K562 (cell line): ENCODE measurements at regions not wholly inside any gene's neighbourhood (a gene's known extent, or its start where the extent isn't known, plus 50 kb on each side); places are given as distances from the start of the nearest gene placed in this dataset.
A peak's percentile ranks its signal among the peaks of the same experiment; 100 is the strongest.

Experiments
- ATAC-seq: fragments of 200-7000 bp; cut with Tn5 transposase; 3 replicates; pipeline ENCODE4 v1.9.1; 2020; ENCODE audit warnings: moderate library complexity
- BruUV-seq: library from RNA; stranded (reverse); fragments of 400-500 nt; replicated peaks from 2 replicates; lab custom pipeline; 2021; lab: Mats Ljungman, UMichigan
- CTCF ChIA-PET: fragments of 300-600 bp; formaldehyde crosslinking; extraction: SDS; loops from one replicate; lab custom pipeline; 2021; ENCODE audit warnings: low intra/inter-chr PET ratio; lab: Yijun Ruan, JAX
- POLR2A ChIA-PET: fragments of 300-600, 350-650 bp; sonication (Branson Sonifier 250); formaldehyde crosslinking; extraction: SDS; loops from one replicate; lab custom pipeline; 2021; ENCODE audit warnings: antibody characterized with exemption, inconsistent platforms; lab: Yijun Ruan, JAX
- DNase-seq, 4 experiments: peaks; one replicate each; pipeline versions ENCODE4 v3.0.0 to v3.0.0-alpha.2; 2011 to 2018; ENCODE audit warnings: low spot score in 3 of 4, mixed read lengths in 3 of 4; ENCODE audit errors: extremely low read depth in 1 of 4
- FAIRE-seq: peaks from 2 replicates; lab custom pipeline; 2011; peaks lifted over from hg19 to GRCh38; lab: Jason Lieb, UNC
- H2AFZ ChIP-seq: 2 replicates; pipeline ENCODE4 v1.6.0; 2011; ENCODE audit warnings: low read depth, low read length, control low read depth, inconsistent platforms
- H3K27ac ChIP-seq: fragments of 200-600 bp; 3 replicates; pipeline ENCODE4 v1.8.0; 2011; ENCODE audit warnings: low read depth, mild to moderate bottlenecking, control low read depth, inconsistent platforms, low read length, moderate library complexity, mixed read lengths; ENCODE audit errors: extremely low read depth
- H3K27me3 ChIP-seq, 2 experiments: fragments of 300-600 bp in 1 of 2; 2 replicates in 1 of 2; 3 replicates in 1 of 2; pipeline versions ENCODE4 v1.6.0 to v1.8.0; 2011; ENCODE audit warnings: inconsistent platforms in 2 of 2, low read length in 2 of 2, mild to moderate bottlenecking in 1 of 2, mixed read lengths in 1 of 2, moderate library complexity in 1 of 2; ENCODE audit not compliant: control insufficient read depth in 2 of 2, insufficient read depth in 2 of 2
- H3K36me3 ChIP-seq: fragments of 300-600 bp; 3 replicates; pipeline ENCODE4 v1.8.0; 2011; ENCODE audit warnings: mild to moderate bottlenecking, low read length, inconsistent platforms; ENCODE audit not compliant: control insufficient read depth, insufficient read depth
- H3K4me1 ChIP-seq, 2 experiments: fragments of 200-600 bp in 1 of 2; replicated peaks in 1 of 2; 2 replicates in 1 of 2; 3 replicates in 1 of 2; pipeline versions ENCODE4 v1.5.1 to v1.8.0; 2011; ENCODE audit warnings: inconsistent platforms in 2 of 2, low read length in 2 of 2, mild to moderate bottlenecking in 1 of 2, mixed read lengths in 1 of 2, moderate library complexity in 1 of 2; ENCODE audit not compliant: control insufficient read depth in 2 of 2, insufficient read depth in 2 of 2
- H3K4me2 ChIP-seq: 2 replicates; pipeline ENCODE4 v1.6.1; 2011; ENCODE audit warnings: low read length, control low read depth, inconsistent platforms, mixed read lengths; ENCODE audit not compliant: insufficient read depth
- H3K4me3 ChIP-seq: fragments of 200-600 bp; sonication (generic), shearing (Covaris generic); 2 replicates; pipeline ENCODE4 v1.5.1; 2016; ENCODE audit warnings: control low read depth, inconsistent platforms
- H3K79me2 ChIP-seq: fragments of 200-600 bp; 3 replicates; pipeline ENCODE4 v1.8.0; 2011; ENCODE audit warnings: low read length, inconsistent platforms; ENCODE audit not compliant: control insufficient read depth, insufficient read depth
- H3K9ac ChIP-seq, 2 experiments: 2 replicates each; pipeline versions ENCODE4 v1.6.0 to v1.6.1; 2011; ENCODE audit warnings: low read depth in 2 of 2, low read length in 2 of 2, control low read depth in 1 of 2, inconsistent platforms in 1 of 2, mild to moderate bottlenecking in 1 of 2, mixed read lengths in 1 of 2; ENCODE audit not compliant: insufficient read depth in 1 of 2
- H3K9me1 ChIP-seq: one replicate; pipeline ENCODE4 v1.6.0; 2011; ENCODE audit warnings: inconsistent platforms, mild to moderate bottlenecking, low read length, moderate library complexity; ENCODE audit not compliant: control insufficient read depth, insufficient read depth
- H3K9me3 ChIP-seq: replicated peaks from 2 replicates; pipeline ENCODE4 v1.5.1; 2011; ENCODE audit warnings: low read depth, low read length, inconsistent platforms; ENCODE audit not compliant: control insufficient read depth, insufficient read depth
- H4K20me1 ChIP-seq: replicated peaks from 2 replicates; pipeline ENCODE4 v1.6.1; 2011; ENCODE audit warnings: low read length, inconsistent platforms, mixed read lengths; ENCODE audit not compliant: control insufficient read depth, insufficient read depth
- CEBPG ChIP-seq, 3 experiments: fragments of 200-800 bp in 1 of 3; sonication (Bioruptor generic) in 1 of 3; sonication (generic) in 1 of 3; formaldehyde crosslinking in 1 of 3; IDR thresholded peaks in 2 of 3; conservative IDR thresholded peaks in 1 of 3; 2 replicates each; pipeline versions ENCODE4 v1.6.1 to v1.8.0; 2016 to 2022; ENCODE audit warnings: missing compliant biosample characterization in 2 of 3, missing genetic modification characterization in 2 of 3, mild to moderate bottlenecking in 1 of 3, missing genetic modification reagents in 1 of 3
- ELF2 ChIP-seq: fragments of 250-450 bp; sonication (Bioruptor Pico); IDR thresholded peaks from 2 replicates; pipeline ENCODE4 v1.5.0; 2021; ENCODE audit warnings: mild to moderate bottlenecking
- RFX1 ChIP-seq: fragments of 450-650 bp; IDR thresholded peaks from 2 replicates; pipeline ENCODE4 v1.6.1; 2016; ENCODE audit warnings: mild to moderate bottlenecking, moderate library complexity
- SMAD4 ChIP-seq: fragments of 250-450 bp; sonication (Bioruptor Pico); conservative IDR thresholded peaks from 2 replicates; pipeline ENCODE4 v1.8.0; 2021; ENCODE audit warnings: inconsistent platforms, mild to moderate bottlenecking, moderate library complexity
- WGBS: fragments of 100-300 bp; shearing (Covaris generic); methylation state at CpG from one replicate; pipeline ENCODE4 v1.1.6; 2016; ENCODE audit warnings: low coverage, mixed read lengths; ENCODE audit not compliant: insufficient coverage; ENCODE audit errors: missing lambda C conversion rate; 5-methylcytosine and 5-hydroxymethylcytosine counted together
- in situ Hi-C: fragments of 300-500 bp; cut with MboI; formaldehyde crosslinking; loops from 4 replicates; pipeline ENCODE4 v1.15.0; 2018; ENCODE audit warnings: inconsistent platforms, mixed read lengths
- intact Hi-C: fragments of 100-400 bp; cut with micrococcal nuclease; formaldehyde crosslinking; loops from 2 replicates; pipeline ENCODE4 v1.14.2; 2022

GRCh38 chr11:76266286-76267100, 60.2 kb upstream of the WNT11 start (continued):
- TF ChIP-seq CEBPG (CRISPR knock-in tag; IDR thresholded peaks at IDR 0.05) = no peak
- 0 out of 4 replicates have a peak, but pooled peaks of 1 of the 2 experiments have one; percentile 27 for TF ChIP-seq CEBPG (tag; conservative IDR thresholded peaks at IDR 0.05 in 1 of 2, IDR thresholded peaks at IDR 0.05 in 1 of 2)

DNA sequence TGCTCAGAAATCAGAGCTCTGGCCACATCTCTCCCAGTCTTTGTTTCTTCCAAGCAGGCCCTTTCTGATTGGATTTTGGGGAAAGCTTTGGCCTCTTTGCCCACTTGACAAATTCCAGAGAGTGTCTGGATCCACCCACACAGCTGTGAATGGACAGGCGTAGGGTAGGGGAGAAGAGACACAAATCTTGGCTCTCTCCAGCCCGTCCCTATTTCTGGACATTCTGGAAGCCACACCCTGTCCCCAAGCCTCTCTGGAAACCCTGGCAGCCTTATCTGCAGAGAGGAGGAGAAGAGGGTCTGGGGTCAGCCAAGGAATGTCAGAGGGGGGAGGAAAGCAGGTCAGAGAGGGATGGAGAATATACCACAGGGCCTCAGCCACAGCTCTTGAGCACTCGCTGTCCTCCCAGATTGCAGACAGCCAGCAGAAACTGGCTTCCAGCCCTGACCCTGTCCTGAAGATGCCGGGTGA, 59.5 kb upstream of the WNT11 start:
- POLR2A ChIA-PET = interaction anchor here (0.7 to 2.0 kb wide), 2 partner anchors 11 to 45 kb away, joined by 6 read pairs; no protein-coding TSS in a partner anchor
- 0 out of 2 replicates have a peak, but pooled peaks cover 4% of the 10 kb centered on the region for H4K20me1 ChIP-seq
- no peaks in the 10 kb centered on the region for H3K79me2 ChIP-seq
- CTCF ChIA-PET = no interaction called here
- BruUV-seq = no TSS peak
- no peaks in the 10 kb centered on the region for H3K36me3 ChIP-seq
- H3K4me1 ChIP-seq = no peaks in the 10 kb centered on the region; a peak in 1 of 5 replicates
- FAIRE-seq = no peak
- no peak overlapping the region for H3K4me2 ChIP-seq
- H2AFZ ChIP-seq = no peak overlapping the region
- intact Hi-C loops = no loop called here
- no peak for ATAC-seq
- H3K9me1 ChIP-seq = no peaks in the 10 kb centered on the region
- peaks cover 4 to 45% of the 10 kb centered on the region in 2 experiments; a peak in 4 of 5 replicates for H3K27me3 ChIP-seq
- H3K27ac ChIP-seq = no peak overlapping the region
- no peaks in the 10 kb centered on the region for H3K9me3 ChIP-seq
- 4% methylated on average over 3 of the region's 4 CpGs for WGBS
- H3K9ac ChIP-seq = no peak overlapping the region
- TF ChIP-seq ELF2 (no peak), RFX1 (no peak), SMAD4 (CRISPR knock-in tag) (no peak)
- TF ChIP-seq, all 486 proteins: peak for 0
- no peak overlapping the region for H3K4me3 ChIP-seq
- in situ Hi-C loops = no loop called here
- DNase-seq = no peak
